Smooth muscle cell (in vitro differentiated cells): ENCODE measurements at regions not wholly inside any gene's neighbourhood (a gene's known extent, or its start where the extent isn't known, plus 50 kb on each side); places are given as distances from the start of the nearest gene placed in this dataset.

Experiments used
- DNase-seq: peaks from one replicate; lab custom pipeline; 2025; ENCODE audit not compliant: unreplicated experiment; lab: John Stamatoyannopoulos, UW
- H2AFZ ChIP-seq: fragments of 200-600 bp; sonication (generic); 2 replicates; pipeline ENCODE4 v1.6.0; 2016; ENCODE audit warnings: antibody characterized with exemption, low read depth, mild to moderate bottlenecking
- H3F3A ChIP-seq: fragments of 200-600 bp; sonication (generic); 2 replicates; pipeline ENCODE4 v1.6.0; 2017; ENCODE audit warnings: antibody characterized with exemption, low read depth
- H3K27ac ChIP-seq: fragments of 200-600 bp; sonication (generic); 2 replicates; pipeline ENCODE4 v1.5.1; 2016; ENCODE audit warnings: low read depth, mild to moderate bottlenecking
- H3K27me3 ChIP-seq: fragments of 200-600 bp; sonication (generic); 2 replicates; pipeline ENCODE4 v1.6.1; 2016; ENCODE audit warnings: low read depth, mild to moderate bottlenecking
- H3K36me3 ChIP-seq: fragments of 200-600 bp; sonication (generic); 2 replicates; pipeline ENCODE4 v1.5.1; 2016; ENCODE audit warnings: low read depth
- H3K4me1 ChIP-seq: fragments of 200-600 bp; sonication (generic); 2 replicates; pipeline ENCODE4 v1.5.1; 2016; ENCODE audit warnings: low read depth
- H3K4me2 ChIP-seq: fragments of 200-600 bp; sonication (generic); 2 replicates; pipeline ENCODE4 v1.6.0; 2016; ENCODE audit warnings: mild to moderate bottlenecking
- H3K4me3 ChIP-seq: fragments of 200-600 bp; sonication (generic); 2 replicates; pipeline ENCODE4 v1.5.1; 2016; ENCODE audit warnings: mild to moderate bottlenecking
- H3K79me2 ChIP-seq: fragments of 200-600 bp; sonication (generic); 2 replicates; pipeline ENCODE4 v1.6.0; 2016; ENCODE audit warnings: low read depth, mild to moderate bottlenecking
- H3K9ac ChIP-seq: fragments of 200-600 bp; sonication (generic); 2 replicates; pipeline ENCODE4 v1.6.0; 2016; ENCODE audit warnings: low read depth
- H3K9me3 ChIP-seq: fragments of 200-600 bp; sonication (generic); replicated peaks from 2 replicates; pipeline ENCODE4 v1.5.1; 2016; ENCODE audit warnings: low read depth
- H4K20me1 ChIP-seq: fragments of 200-600 bp; sonication (generic); 2 replicates; pipeline ENCODE4 v1.6.0; 2016; ENCODE audit warnings: low read depth
- CTCF ChIP-seq: fragments of 200-600 bp; sonication (generic); IDR thresholded peaks from 2 replicates; pipeline ENCODE4 v1.5.1; 2017; ENCODE audit warnings: borderline replicate concordance, mild to moderate bottlenecking, antibody characterized with exemption; ENCODE audit not compliant: insufficient read depth, poor library complexity, severe bottlenecking
- WGBS: methylation state at CpG from one replicate; pipeline ENCODE4 v1.1.7; 2016; ENCODE audit warnings: low lambda C conversion rate; 5-methylcytosine and 5-hydroxymethylcytosine counted together

DNA sequence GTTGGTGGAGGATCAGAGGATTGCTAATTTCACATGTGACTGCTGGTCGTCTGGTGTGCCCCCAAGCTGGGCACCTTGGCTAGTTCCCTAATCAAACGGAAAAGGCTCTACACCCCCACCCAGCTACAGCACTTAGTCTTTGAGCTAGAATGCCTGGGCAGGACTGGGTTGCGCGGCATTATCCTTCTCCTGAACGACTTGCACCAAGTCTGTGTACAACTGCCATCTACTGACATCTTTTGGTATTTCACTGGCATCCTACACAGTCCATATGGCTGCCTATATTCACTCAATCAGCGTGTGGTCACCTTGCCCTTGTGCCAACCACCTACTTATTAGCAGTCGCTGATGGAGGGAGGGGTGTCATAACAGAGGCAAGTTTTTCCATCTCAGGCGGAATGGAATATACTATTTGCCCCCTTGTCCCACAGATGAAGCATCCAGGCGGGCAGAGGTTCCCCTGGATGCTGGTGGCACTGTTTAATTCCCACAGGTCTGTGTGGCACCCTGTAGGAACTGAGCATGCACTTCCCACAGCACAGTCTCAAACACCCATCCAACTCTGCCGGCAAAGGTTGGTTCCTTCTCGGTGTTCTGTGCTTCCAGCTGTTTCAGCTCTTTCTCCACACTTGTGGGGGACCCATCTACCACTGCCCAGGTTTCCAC, 150.1 kb downstream of the OSTF1 start:
- no peaks in the 10 kb centered on the region for H3K27me3 ChIP-seq
- H3K9me3 ChIP-seq, result no peaks in the 10 kb centered on the region
- H2AFZ ChIP-seq, result no peak overlapping the region
- H3F3A ChIP-seq, result no peaks in the 10 kb centered on the region
- no peak overlapping the region for H3K27ac ChIP-seq
- no peaks in the 10 kb centered on the region for H3K4me1 ChIP-seq
- no peak overlapping the region for H3K4me2 ChIP-seq
- no peaks in the 10 kb centered on the region for H3K36me3 ChIP-seq
- no peak overlapping the region for H3K9ac ChIP-seq
- DNase-seq, result no peak
- H4K20me1 ChIP-seq, result no peaks in the 10 kb centered on the region
- H3K79me2 ChIP-seq, result no peaks in the 10 kb centered on the region
- peak; percentile 55 for TF ChIP-seq CTCF
- no peak overlapping the region for H3K4me3 ChIP-seq
- 41% methylated on average over 11 of the region's 11 CpGs for WGBS

- no peak overlapping the region for H2AFZ ChIP-seq
- no peak overlapping the region for H3K4me2 ChIP-seq
- no peak for DNase-seq
- H3F3A ChIP-seq, result no peaks in the 10 kb centered on the region
- no peak overlapping the region for H3K9ac ChIP-seq
- 44% methylated on average over 6 of the region's 6 CpGs for WGBS
- no peaks in the 10 kb centered on the region for H3K4me1 ChIP-seq
- H3K79me2 ChIP-seq, result no peaks in the 10 kb centered on the region
- H3K27ac ChIP-seq, result no peak overlapping the region
- no peak overlapping the region for H3K4me3 ChIP-seq
- H3K27me3 ChIP-seq, result no peaks in the 10 kb centered on the region
- no peaks in the 10 kb centered on the region for H4K20me1 ChIP-seq
- H3K9me3 ChIP-seq, result no peaks in the 10 kb centered on the region
- H3K36me3 ChIP-seq, result no peaks in the 10 kb centered on the region
- no peak for TF ChIP-seq CTCF
Observed at GRCh38 chr9:75239176-75239575, 150.9 kb downstream of the OSTF1 start.

DNA sequence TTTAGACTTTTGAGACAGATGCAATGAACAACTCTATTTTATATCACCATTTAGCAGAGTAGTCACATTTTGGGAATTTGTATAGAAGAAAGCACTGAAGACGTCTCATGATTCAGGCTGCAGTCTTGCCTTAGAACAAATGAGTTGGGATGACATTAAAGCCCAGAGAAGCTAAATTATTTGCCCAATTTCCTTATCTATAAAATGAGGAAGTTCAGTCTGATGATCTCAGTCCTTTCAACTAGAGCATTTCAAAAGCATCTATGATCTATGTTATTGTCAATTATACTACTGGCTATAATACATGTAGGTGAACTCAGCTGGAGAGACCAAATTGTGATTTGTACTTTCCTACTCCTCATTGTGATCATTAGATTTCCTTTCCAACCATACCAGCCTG, 154.1 kb downstream of the OSTF1 start:
- no peaks in the 10 kb centered on the region for H4K20me1 ChIP-seq
- no peaks in the 10 kb centered on the region for H3K27me3 ChIP-seq
- no peak overlapping the region for H3K4me3 ChIP-seq
- H3K9me3 ChIP-seq, result no peaks in the 10 kb centered on the region
- H3K4me1 ChIP-seq, result no peaks in the 10 kb centered on the region
- H3K4me2 ChIP-seq, result no peak overlapping the region
- no peaks in the 10 kb centered on the region for H3K79me2 ChIP-seq
- no peak overlapping the region for H3K9ac ChIP-seq
- H3F3A ChIP-seq, result no peaks in the 10 kb centered on the region
- H2AFZ ChIP-seq, result no peak overlapping the region
- WGBS, result 86% methylated on average over 1 of the region's 1 CpG
- DNase-seq, result no peak
- H3K27ac ChIP-seq, result no peak overlapping the region
- no peaks in the 10 kb centered on the region for H3K36me3 ChIP-seq
- no peak for TF ChIP-seq CTCF

DNA sequence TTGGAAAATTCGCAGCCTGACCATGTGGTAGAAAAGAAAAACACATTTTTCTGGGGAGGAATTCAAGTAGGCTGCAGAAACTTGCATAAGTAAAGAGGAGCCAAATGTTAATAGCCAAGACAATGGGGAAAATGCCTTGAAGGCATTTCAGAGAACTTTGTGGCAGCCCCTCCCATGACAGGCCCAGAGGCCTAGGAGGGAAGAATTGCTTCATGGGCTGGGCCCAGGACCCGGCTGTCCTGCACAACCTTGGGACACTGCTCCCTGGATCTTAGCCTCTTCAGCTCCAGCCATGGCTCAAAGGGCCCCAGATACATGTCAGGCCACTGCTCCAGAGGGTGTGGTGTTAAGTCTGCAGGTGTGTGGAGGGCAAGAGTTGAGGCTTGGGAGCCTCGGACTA, 158.6 kb downstream of the OSTF1 start:
- Histone ChIP-seq H3F3A (no peaks in the 10 kb centered on the region), H3K4me1 (no peaks in the 10 kb centered on the region), H3K4me3 (no peak overlapping the region), H2AFZ (no peak overlapping the region), H3K9me3 (peaks cover 4% of the 10 kb centered on the region), H4K20me1 (no peaks in the 10 kb centered on the region), H3K36me3 (no peaks in the 10 kb centered on the region), H3K79me2 (no peaks in the 10 kb centered on the region), H3K4me2 (no peak overlapping the region), H3K27ac (no peak overlapping the region), H3K9ac (no peak overlapping the region), H3K27me3 (no peaks in the 10 kb centered on the region)
- TF ChIP-seq CTCF, result no peak
- DNase-seq, result no peak
- 92% methylated on average over 3 of the region's 3 CpGs for WGBS
